GM12892 (cell line): ENCODE measurements at regions not wholly inside any gene's neighbourhood (a gene's known extent, or its start where the extent isn't known, plus 50 kb on each side); places are given as distances from the start of the nearest gene placed in this dataset.

Experiments used
- POLR2A ChIP-seq: IDR thresholded peaks from 2 replicates; pipeline ENCODE4 v1.6.1; 2011; ENCODE audit warnings: low read depth, low read length, control low read depth
- TAF1 ChIP-seq: IDR thresholded peaks from 2 replicates; pipeline ENCODE4 v1.6.1; 2011; ENCODE audit warnings: low read depth, mild to moderate bottlenecking, control low read depth, low read length, borderline replicate concordance

DNA sequence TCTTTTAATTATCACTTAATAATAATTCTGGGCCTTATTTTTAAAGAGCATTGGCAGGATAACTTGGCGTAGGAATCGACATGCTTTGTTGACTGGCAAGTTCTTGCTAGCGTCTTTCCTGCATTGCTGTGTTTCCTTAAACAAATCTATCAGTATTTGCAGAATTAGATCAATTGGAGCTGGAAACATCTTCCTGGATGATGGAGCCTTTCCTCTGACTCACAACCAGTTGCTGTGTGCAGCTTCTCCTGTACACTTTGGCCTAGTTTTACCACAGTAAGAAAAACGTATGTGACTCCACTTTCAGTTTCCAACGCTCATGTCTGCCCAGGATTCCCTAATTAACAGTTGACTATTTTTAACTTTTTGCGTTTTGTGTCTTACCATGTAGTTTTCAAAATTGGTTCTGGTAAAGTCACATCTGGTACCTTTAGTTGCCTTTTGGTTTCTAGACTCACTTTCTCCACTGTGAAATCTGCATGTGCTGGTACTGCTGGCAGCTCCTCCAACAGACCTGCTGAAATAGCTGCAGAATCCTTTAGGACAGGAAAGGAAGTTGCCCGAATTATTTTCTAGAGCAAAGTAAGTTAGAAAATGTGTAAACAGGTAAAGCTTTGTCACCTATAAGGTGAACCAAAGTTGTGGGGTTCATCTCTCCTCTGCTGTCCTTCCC is 553.2 kb upstream of the FAT1 start:
- no peak for TF ChIP-seq POLR2A
- TF ChIP-seq TAF1: no peak
